ENCODE measurements at regions not wholly inside any gene's neighbourhood (a gene's known extent, or its start where the extent isn't known, plus 50 kb on each side); places are given as distances from the start of the nearest gene placed in this dataset.

- POLR2A ChIA-PET, result no interaction called here
- CTCF ChIA-PET, result no interaction called here
- no peak for TF ChIP-seq PKNOX1 (IDR thresholded peaks at IDR 0.05)
- no peak for TF ChIP-seq CTBP1 (IDR thresholded peaks at IDR 0.05; ENCODE audit: borderline replicate concordance)
- no peak for TF ChIP-seq FOXK2 (IDR thresholded peaks at IDR 0.05)
- TF ChIP-seq L3MBTL2 (conservative IDR thresholded peaks at IDR 0.05), result no peak
- no peak for TF ChIP-seq ELF4 (IDR thresholded peaks at IDR 0.05)
- no peak for TF ChIP-seq HDGF (IDR thresholded peaks at IDR 0.05; ENCODE audit: borderline replicate concordance)
- no peak for TF ChIP-seq BHLHE40 (IDR thresholded peaks at IDR 0.05; ENCODE audit: borderline replicate concordance)
- no peak for TF ChIP-seq TARDBP (IDR thresholded peaks at IDR 0.05)
- TF ChIP-seq ARNT (IDR thresholded peaks at IDR 0.05), result no peak
- DNase-seq (ENCODE audit: extremely low spot score), result no peak
Observed at GRCh38 chr19:28968721-28969120, 244.2 kb downstream of the UQCRFS1 start.

GRCh38 chr19:28966737-28967399 is 246.1 kb downstream of the UQCRFS1 start:
- CTCF ChIA-PET, result no interaction called here
- no peak for DNase-seq (ENCODE audit: extremely low spot score)
- POLR2A ChIA-PET, result no interaction called here
- TF ChIP-seq SUZ12 (IDR thresholded peaks at IDR 0.05) (no peak), ZNF384 (IDR thresholded peaks at IDR 0.05) (no peak), HDGF (IDR thresholded peaks at IDR 0.05; ENCODE audit: borderline replicate concordance) (no peak), ARNT (IDR thresholded peaks at IDR 0.05) (no peak), L3MBTL2 (conservative IDR thresholded peaks at IDR 0.05) (no peak), SP1 (IDR thresholded peaks at IDR 0.05) (no peak), BHLHE40 (IDR thresholded peaks at IDR 0.05; ENCODE audit: borderline replicate concordance) (no peak), FOXK2 (IDR thresholded peaks at IDR 0.05) (no peak), PKNOX1 (IDR thresholded peaks at IDR 0.05) (no peak), FOXM1 (IDR thresholded peaks at IDR 0.05; ENCODE audit: borderline replicate concordance) (no peak), LEF1 (IDR thresholded peaks at IDR 0.05; ENCODE audit: borderline replicate concordance) (no peak), FOXA1 (IDR thresholded peaks at IDR 0.05) (no peak), ELF4 (IDR thresholded peaks at IDR 0.05) (no peak), TARDBP (IDR thresholded peaks at IDR 0.05) (no peak), NFRKB (IDR thresholded peaks at IDR 0.05) (no peak), CTBP1 (IDR thresholded peaks at IDR 0.05; ENCODE audit: borderline replicate concordance) (no peak)

- POLR2A ChIA-PET, result no interaction called here
- CTCF ChIA-PET, result no interaction called here
- no peak for DNase-seq (ENCODE audit: extremely low spot score)
- TF ChIP-seq FOXM1 (IDR thresholded peaks at IDR 0.05; ENCODE audit: borderline replicate concordance) (no peak), BHLHE40 (IDR thresholded peaks at IDR 0.05; ENCODE audit: borderline replicate concordance) (no peak)
Observed at GRCh38 chr19:28964500-28964899, 248.5 kb downstream of the UQCRFS1 start.

GRCh38 chr19:28963486-28964250 is 249.3 kb downstream of the UQCRFS1 start:
- DNase-seq (ENCODE audit: extremely low spot score), result no peak
- ChIA-PET POLR2A (no interaction called here), CTCF (no interaction called here)
- no peak for TF ChIP-seq SP1 (IDR thresholded peaks at IDR 0.05)
- TF ChIP-seq PKNOX1 (IDR thresholded peaks at IDR 0.05), result no peak
- TF ChIP-seq L3MBTL2 (conservative IDR thresholded peaks at IDR 0.05), result no peak
- no peak for TF ChIP-seq FOXM1 (IDR thresholded peaks at IDR 0.05; ENCODE audit: borderline replicate concordance)
- TF ChIP-seq NFRKB (IDR thresholded peaks at IDR 0.05), result no peak
- no peak for TF ChIP-seq SUZ12 (IDR thresholded peaks at IDR 0.05)
- TF ChIP-seq FOXK2 (IDR thresholded peaks at IDR 0.05), result no peak
- no peak for TF ChIP-seq HDGF (IDR thresholded peaks at IDR 0.05; ENCODE audit: borderline replicate concordance)
- no peak for TF ChIP-seq BHLHE40 (IDR thresholded peaks at IDR 0.05; ENCODE audit: borderline replicate concordance)
- TF ChIP-seq ZNF384 (IDR thresholded peaks at IDR 0.05), result no peak
- no peak for TF ChIP-seq TARDBP (IDR thresholded peaks at IDR 0.05)
- no peak for TF ChIP-seq ARNT (IDR thresholded peaks at IDR 0.05)
- no peak for TF ChIP-seq ELF4 (IDR thresholded peaks at IDR 0.05)
- no peak for TF ChIP-seq LEF1 (IDR thresholded peaks at IDR 0.05; ENCODE audit: borderline replicate concordance)
- no peak for TF ChIP-seq FOXA1 (IDR thresholded peaks at IDR 0.05)
- no peak for TF ChIP-seq CTBP1 (IDR thresholded peaks at IDR 0.05; ENCODE audit: borderline replicate concordance)

GRCh38 chr19:28961772-28962500 is 251.0 kb downstream of the UQCRFS1 start:
- ChIA-PET POLR2A (no interaction called here), CTCF (no interaction called here)
- no peak for DNase-seq (ENCODE audit: extremely low spot score)
- TF ChIP-seq TARDBP (IDR thresholded peaks at IDR 0.05) (no peak), LEF1 (IDR thresholded peaks at IDR 0.05; ENCODE audit: borderline replicate concordance) (no peak), L3MBTL2 (conservative IDR thresholded peaks at IDR 0.05) (no peak)
